ENCODE measurements at regions not wholly inside any gene's neighbourhood (a gene's known extent, or its start where the extent isn't known, plus 50 kb on each side); places are given as distances from the start of the nearest gene placed in this dataset.
"Not testable (repeated sequence)": the region's sequence is repeated elsewhere in the genome, so short reads cannot be mapped to it uniquely, and the experiment has no call there.

GRCh38 chr4:159950707-159951106 lies 847.8 kb downstream of the RAPGEF2 start:
- intact Hi-C loops (cut with micrococcal nuclease; ENCODE audit: unreplicated experiment) (no loop called here), in situ Hi-C loops (cut with MboI) (no loop called here)
- Histone ChIP-seq H3K4me3 (no peak overlapping the region), H2AFZ (ENCODE audit: control insufficient read depth, low read depth, low read length) (no peak overlapping the region), H3K9me3 (replicated peaks; ENCODE audit: control insufficient read depth, insufficient read depth, low read length) (no peaks in the 10 kb centered on the region), H3K79me2 (ENCODE audit: control insufficient read depth, insufficient read depth, low read length) (no peaks in the 10 kb centered on the region), H3K9ac (ENCODE audit: control insufficient read depth, insufficient read depth, low read length) (no peak overlapping the region), H3K27ac (ENCODE audit: control insufficient read depth, insufficient read depth) (no peak overlapping the region), H3K36me3 (ENCODE audit: control insufficient read depth in 2 of 2, insufficient read depth in 2 of 2, low read length in 1 of 2) (no peaks in the 10 kb centered on the region), H3K27me3 (replicated peaks in 1 of 2; ENCODE audit: control insufficient read depth in 2 of 2, insufficient read depth in 2 of 2, low read length in 1 of 2) (no peaks in the 10 kb centered on the region), H4K20me1 (ENCODE audit: control insufficient read depth, insufficient read depth) (no peaks in the 10 kb centered on the region), H3K4me2 (ENCODE audit: control insufficient read depth, insufficient read depth) (no peak overlapping the region), H3K4me1 (ENCODE audit: control insufficient read depth, insufficient read depth, low read length) (no peaks in the 10 kb centered on the region)
- WGBS (ENCODE audit: insufficient coverage, insufficient replicate concordance, low lambda C conversion rate, missing lambda C conversion rate): 0% methylated on average over 1 of the region's 1 CpG
- FAIRE-seq (no peak), DNase-seq (ENCODE audit: low read depth, low spot score) (no peak), ATAC-seq (no peak)
- SMC1A ChIA-PET (ENCODE audit: uncharacterized antibody, unreplicated experiment): no interaction called here
- CTCF ChIA-PET: no interaction called here
- POLR2A ChIA-PET: no interaction called here
- TF ChIP-seq ZSCAN29 (IDR thresholded peaks at IDR 0.05) (no peak), KDM1A (IDR thresholded peaks at IDR 0.05; ENCODE audit: borderline replicate concordance) (no peak)
- RAD21 ChIA-PET (ENCODE audit: unreplicated experiment): no interaction called here
- no TSS peak for BruUV-seq (replicated peaks)

GRCh38 chr4:159966746-159967145 lies 863.9 kb downstream of the RAPGEF2 start:
- FAIRE-seq (no peak), ATAC-seq (no peak), DNase-seq (ENCODE audit: low read depth, low spot score) (no peak)
- Histone ChIP-seq H3K27ac (ENCODE audit: control insufficient read depth, insufficient read depth) (no peak overlapping the region), H3K4me1 (ENCODE audit: control insufficient read depth, insufficient read depth, low read length) (no peaks in the 10 kb centered on the region), H3K27me3 (replicated peaks in 1 of 2; ENCODE audit: control insufficient read depth in 2 of 2, insufficient read depth in 2 of 2, low read length in 1 of 2) (no peaks in the 10 kb centered on the region), H3K36me3 (ENCODE audit: control insufficient read depth in 2 of 2, insufficient read depth in 2 of 2, low read length in 1 of 2) (no peaks in the 10 kb centered on the region), H3K79me2 (ENCODE audit: control insufficient read depth, insufficient read depth, low read length) (no peaks in the 10 kb centered on the region), H3K9me3 (replicated peaks; ENCODE audit: control insufficient read depth, insufficient read depth, low read length) (no peaks in the 10 kb centered on the region), H3K9ac (ENCODE audit: control insufficient read depth, insufficient read depth, low read length) (no peak overlapping the region), H4K20me1 (ENCODE audit: control insufficient read depth, insufficient read depth) (no peaks in the 10 kb centered on the region), H3K4me3 (no peak overlapping the region), H3K4me2 (ENCODE audit: control insufficient read depth, insufficient read depth) (no peak overlapping the region), H2AFZ (ENCODE audit: control insufficient read depth, low read depth, low read length) (no peak overlapping the region)
- ChIA-PET POLR2A (no interaction called here), CTCF (no interaction called here), SMC1A (ENCODE audit: uncharacterized antibody, unreplicated experiment) (no interaction called here), RAD21 (ENCODE audit: unreplicated experiment) (no interaction called here)
- TF ChIP-seq SP1 (IDR thresholded peaks at IDR 0.05; ENCODE audit: low read depth, low read length) (no peak), MAX (IDR thresholded peaks at IDR 0.05; ENCODE audit: low read depth, low read length) (no peak), NKRF (conservative IDR thresholded peaks at IDR 0.05) (no peak)
- intact Hi-C loops (cut with micrococcal nuclease; ENCODE audit: unreplicated experiment) (no loop called here), in situ Hi-C loops (cut with MboI) (no loop called here)
- no TSS peak for BruUV-seq (replicated peaks)
- 11% methylated on average over 4 of the region's 4 CpGs for WGBS (ENCODE audit: insufficient coverage, insufficient replicate concordance, low lambda C conversion rate, missing lambda C conversion rate)

- H3K4me3 ChIP-seq; H3K4me2 ChIP-seq (ENCODE audit: control insufficient read depth, insufficient read depth); POLR2A ChIA-PET; H3K9ac ChIP-seq (ENCODE audit: control insufficient read depth, insufficient read depth, low read length); FAIRE-seq; SMC1A ChIA-PET (ENCODE audit: uncharacterized antibody, unreplicated experiment); intact Hi-C loops (cut with micrococcal nuclease; ENCODE audit: unreplicated experiment); H3K9me3 ChIP-seq (replicated peaks; ENCODE audit: control insufficient read depth, insufficient read depth, low read length); H3K4me1 ChIP-seq (ENCODE audit: control insufficient read depth, insufficient read depth, low read length); CTCF ChIA-PET; H3K36me3 ChIP-seq (ENCODE audit: control insufficient read depth in 2 of 2, insufficient read depth in 2 of 2, low read length in 1 of 2); H3K27ac ChIP-seq (ENCODE audit: control insufficient read depth, insufficient read depth); H4K20me1 ChIP-seq (ENCODE audit: control insufficient read depth, insufficient read depth); BruUV-seq (replicated peaks); H2AFZ ChIP-seq (ENCODE audit: control insufficient read depth, low read depth, low read length); ATAC-seq; in situ Hi-C loops (cut with MboI); DNase-seq (ENCODE audit: low read depth, low spot score); RAD21 ChIA-PET (ENCODE audit: unreplicated experiment); H3K27me3 ChIP-seq (replicated peaks in 1 of 2; ENCODE audit: control insufficient read depth in 2 of 2, insufficient read depth in 2 of 2, low read length in 1 of 2); H3K79me2 ChIP-seq (ENCODE audit: control insufficient read depth, insufficient read depth, low read length): not testable (repeated sequence)
- 22% methylated on average over 6 of the region's 6 CpGs for WGBS (ENCODE audit: insufficient coverage, insufficient replicate concordance, low lambda C conversion rate, missing lambda C conversion rate)
Observed at GRCh38 chr4:159976871-159977482, 874.1 kb downstream of the RAPGEF2 start.
